Neural progenitor cell (in vitro differentiated cells): ENCODE measurements at regions not wholly inside any gene's neighbourhood (a gene's known extent, or its start where the extent isn't known, plus 50 kb on each side); places are given as distances from the start of the nearest gene placed in this dataset.

ENCODE experiments used
- DNase-seq: peaks from one replicate; pipeline ENCODE4 v3.0.0-alpha.2; 2016; ENCODE audit warnings: low spot score
- H2AFZ ChIP-seq: fragments of 200-600 bp; sonication (generic); replicated peaks from 2 replicates; pipeline ENCODE4 v1.6.1; 2016; ENCODE audit warnings: antibody characterized with exemption
- H3F3A ChIP-seq: fragments of 200-600 bp; sonication (generic); 2 replicates; pipeline ENCODE4 v1.6.1; 2016; ENCODE audit warnings: antibody characterized with exemption, low read depth
- H3K27ac ChIP-seq: fragments of 200-600 bp; sonication (generic); 2 replicates; pipeline ENCODE4 v1.5.1; 2016; ENCODE audit warnings: mild to moderate bottlenecking
- H3K27me3 ChIP-seq: fragments of 200-600 bp; sonication (generic); 2 replicates; pipeline ENCODE4 v1.6.1; 2016; ENCODE audit warnings: mild to moderate bottlenecking, moderate library complexity
- H3K36me3 ChIP-seq: fragments of 200-600 bp; sonication (generic); 2 replicates; pipeline ENCODE4 v1.5.1; 2016
- H3K4me1 ChIP-seq: fragments of 200-600 bp; sonication (generic); 2 replicates; pipeline ENCODE4 v1.6.1; 2016; ENCODE audit warnings: mixed run types
- H3K4me2 ChIP-seq: fragments of 200-600 bp; sonication (generic); 2 replicates; pipeline ENCODE4 v1.6.1; 2016
- H3K4me3 ChIP-seq: fragments of 200-600 bp; sonication (generic); 2 replicates; pipeline ENCODE4 v1.5.1; 2016
- H3K79me2 ChIP-seq: fragments of 200-600 bp; sonication (generic); 2 replicates; pipeline ENCODE4 v1.6.1; 2016; ENCODE audit warnings: low read depth
- H3K9ac ChIP-seq: fragments of 200-600 bp; sonication (generic); 2 replicates; pipeline ENCODE4 v1.6.1; 2016
- H3K9me3 ChIP-seq: fragments of 200-600 bp; sonication (generic); 2 replicates; pipeline ENCODE4 v1.5.1; 2016; ENCODE audit warnings: low read depth
- H4K20me1 ChIP-seq: fragments of 200-600 bp; sonication (generic); 2 replicates; pipeline ENCODE4 v1.6.1; 2016; ENCODE audit warnings: low read depth
- H3K27ac Mint-ChIP-seq: 3 replicates; pipeline ENCODE4 v1.8.0; 2021; ENCODE audit warnings: mixed read lengths
- H3K27me3 Mint-ChIP-seq: 2 replicates; pipeline ENCODE4 v1.8.0; 2022; ENCODE audit warnings: low read depth, mild to moderate bottlenecking, inconsistent platforms, moderate library complexity, mixed read lengths; ENCODE audit not compliant: insufficient read depth
- H3K36me3 Mint-ChIP-seq: 3 replicates; pipeline ENCODE4 v1.8.0; 2021; ENCODE audit warnings: mixed read lengths
- H3K4me1 Mint-ChIP-seq: 3 replicates; pipeline ENCODE4 v1.8.0; 2021; ENCODE audit warnings: mixed read lengths
- H3K4me3 Mint-ChIP-seq: 3 replicates; pipeline ENCODE4 v1.8.0; 2021; ENCODE audit warnings: mild to moderate bottlenecking, moderate library complexity, mixed read lengths
- H3K9me3 Mint-ChIP-seq: 3 replicates; pipeline ENCODE4 v1.8.0; 2020; ENCODE audit warnings: mixed read lengths
- EZH2 ChIP-seq: fragments of 200-600 bp; sonication (generic); IDR thresholded peaks from 2 replicates; pipeline ENCODE4 v1.6.1; 2017; ENCODE audit warnings: antibody characterized with exemption, mild to moderate bottlenecking, moderate library complexity
- EZH2phosphoT487 ChIP-seq: fragments of 200-600 bp; sonication (generic); IDR thresholded peaks from 2 replicates; pipeline ENCODE4 v1.6.1; 2017; ENCODE audit warnings: antibody characterized with exemption
- TF ChIP-seq, protein P1 (sequence below): fragments of 200-600 bp; sonication (generic); IDR thresholded peaks from 2 replicates; pipeline ENCODE4 v1.5.1; 2017; ENCODE audit warnings: antibody characterized with exemption, mild to moderate bottlenecking

DNA sequence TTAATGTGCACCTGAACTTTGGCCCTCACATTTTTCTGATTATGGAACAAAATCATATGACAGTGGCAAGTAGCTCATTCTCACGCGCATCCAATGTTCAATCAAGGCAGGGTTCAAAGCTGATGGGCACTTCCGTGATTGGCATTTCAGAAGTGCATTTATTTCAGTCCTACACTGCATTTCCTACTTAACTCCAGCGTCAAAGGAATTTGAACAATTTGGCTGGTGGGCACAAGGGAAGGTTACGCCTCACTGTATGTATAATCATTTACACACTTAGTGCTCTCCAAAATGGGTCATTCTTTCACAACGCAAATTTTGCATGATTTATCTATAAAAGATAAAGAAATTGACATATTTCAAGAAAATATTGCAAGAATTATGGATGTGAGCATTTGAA is 167.9 kb upstream of the VLDLR start:
- Histone ChIP-seq H3K36me3 (no peaks in the 10 kb centered on the region), H3K4me1 (no peaks in the 10 kb centered on the region), H3K9me3 (no peaks in the 10 kb centered on the region), H3K27ac (no peak overlapping the region), H3K27me3 (no peaks in the 10 kb centered on the region), H3K79me2 (no peaks in the 10 kb centered on the region), H2AFZ (no peak overlapping the region), H4K20me1 (no peaks in the 10 kb centered on the region), H3K4me2 (no peak overlapping the region), H3K9ac (no peak overlapping the region), H3F3A (no peaks in the 10 kb centered on the region), H3K4me3 (no peak overlapping the region)
- no peaks in the 10 kb centered on the region for H3K27me3 Mint-ChIP-seq
- no peak overlapping the region for H3K27ac Mint-ChIP-seq
- H3K4me1 Mint-ChIP-seq = peaks cover 6% of the 10 kb centered on the region
- DNase-seq = no peak
- H3K4me3 Mint-ChIP-seq = no peak overlapping the region
- H3K36me3 Mint-ChIP-seq = no peaks in the 10 kb centered on the region
- no peaks in the 10 kb centered on the region for H3K9me3 Mint-ChIP-seq
- TF ChIP-seq EZH2 (no peak), EZH2phosphoT487 (no peak)
- TF ChIP-seq, protein P1, sequence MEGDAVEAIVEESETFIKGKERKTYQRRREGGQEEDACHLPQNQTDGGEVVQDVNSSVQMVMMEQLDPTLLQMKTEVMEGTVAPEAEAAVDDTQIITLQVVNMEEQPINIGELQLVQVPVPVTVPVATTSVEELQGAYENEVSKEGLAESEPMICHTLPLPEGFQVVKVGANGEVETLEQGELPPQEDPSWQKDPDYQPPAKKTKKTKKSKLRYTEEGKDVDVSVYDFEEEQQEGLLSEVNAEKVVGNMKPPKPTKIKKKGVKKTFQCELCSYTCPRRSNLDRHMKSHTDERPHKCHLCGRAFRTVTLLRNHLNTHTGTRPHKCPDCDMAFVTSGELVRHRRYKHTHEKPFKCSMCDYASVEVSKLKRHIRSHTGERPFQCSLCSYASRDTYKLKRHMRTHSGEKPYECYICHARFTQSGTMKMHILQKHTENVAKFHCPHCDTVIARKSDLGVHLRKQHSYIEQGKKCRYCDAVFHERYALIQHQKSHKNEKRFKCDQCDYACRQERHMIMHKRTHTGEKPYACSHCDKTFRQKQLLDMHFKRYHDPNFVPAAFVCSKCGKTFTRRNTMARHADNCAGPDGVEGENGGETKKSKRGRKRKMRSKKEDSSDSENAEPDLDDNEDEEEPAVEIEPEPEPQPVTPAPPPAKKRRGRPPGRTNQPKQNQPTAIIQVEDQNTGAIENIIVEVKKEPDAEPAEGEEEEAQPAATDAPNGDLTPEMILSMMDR = no peak

DNA sequence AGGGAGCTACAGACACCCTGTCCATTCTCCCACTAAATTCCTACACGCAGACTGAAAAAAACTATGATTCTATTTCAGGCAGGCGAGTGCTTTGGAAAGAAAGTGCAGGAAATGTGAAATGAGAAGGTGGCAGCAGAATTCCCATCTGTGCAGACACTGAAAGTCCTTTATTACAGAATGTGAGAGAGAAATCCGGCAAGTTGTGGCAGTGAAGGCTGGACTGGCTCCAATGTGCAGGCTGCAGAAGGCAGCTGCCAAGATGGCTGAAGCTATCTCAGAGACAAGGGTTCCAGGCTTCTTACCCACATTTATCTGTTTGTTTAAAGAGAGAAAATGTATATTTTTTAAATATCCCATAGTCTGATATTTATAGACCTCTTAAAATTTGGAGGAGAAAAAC is 161.8 kb upstream of the VLDLR start:
- no peak overlapping the region for H3K27ac ChIP-seq
- no peak overlapping the region for H3K4me2 ChIP-seq
- no peaks in the 10 kb centered on the region for H4K20me1 ChIP-seq
- Mint-ChIP-seq H3K27me3 (no peaks in the 10 kb centered on the region), H3K36me3 (no peaks in the 10 kb centered on the region), H3K27ac (no peak overlapping the region), H3K4me1 (no peaks in the 10 kb centered on the region), H3K4me3 (no peak overlapping the region), H3K9me3 (peaks cover 2% of the 10 kb centered on the region)
- no peak overlapping the region for H3K4me3 ChIP-seq
- no peaks in the 10 kb centered on the region for H3K79me2 ChIP-seq
- no peak for TF ChIP-seq EZH2phosphoT487
- TF ChIP-seq EZH2 = no peak
- TF ChIP-seq, protein P1 = no peak
- DNase-seq = no peak
- no peaks in the 10 kb centered on the region for H3K27me3 ChIP-seq
- no peaks in the 10 kb centered on the region for H3K36me3 ChIP-seq
- no peaks in the 10 kb centered on the region for H3F3A ChIP-seq
- no peaks in the 10 kb centered on the region for H3K4me1 ChIP-seq
- H2AFZ ChIP-seq = peak overlapping the region; percentile 14
- no peak overlapping the region for H3K9ac ChIP-seq
- H3K9me3 ChIP-seq = no peaks in the 10 kb centered on the region

DNA sequence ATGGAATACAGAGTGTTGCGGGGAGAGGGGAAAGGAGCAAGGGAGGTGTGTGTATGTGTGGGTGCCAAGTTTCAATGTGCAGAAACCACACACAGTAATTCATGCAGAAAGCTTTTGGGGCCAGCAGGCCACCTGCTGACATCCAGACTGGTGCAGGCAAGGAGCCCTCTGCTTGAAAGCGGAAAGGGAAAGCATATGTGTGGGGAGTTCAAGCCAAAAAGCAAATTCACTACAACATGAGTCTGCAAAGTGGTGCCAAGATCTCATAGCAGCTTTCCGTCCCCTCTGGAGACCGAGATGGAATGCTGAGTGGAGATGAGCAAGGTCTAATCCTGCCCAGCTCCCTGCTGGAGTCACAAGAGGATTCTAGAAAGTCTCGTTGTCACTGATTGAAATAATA is 159.7 kb upstream of the VLDLR start:
- no peaks in the 10 kb centered on the region for H3K27me3 Mint-ChIP-seq
- H4K20me1 ChIP-seq = no peaks in the 10 kb centered on the region
- H3K4me3 Mint-ChIP-seq = no peak overlapping the region
- H3K27me3 ChIP-seq = no peaks in the 10 kb centered on the region
- H3K4me2 ChIP-seq = no peak overlapping the region
- H3K9ac ChIP-seq = no peak overlapping the region
- H3K79me2 ChIP-seq = no peaks in the 10 kb centered on the region
- H3K9me3 Mint-ChIP-seq = peaks cover 2% of the 10 kb centered on the region
- H3K36me3 ChIP-seq = no peaks in the 10 kb centered on the region
- no peak overlapping the region for H2AFZ ChIP-seq
- no peaks in the 10 kb centered on the region for H3K4me1 ChIP-seq
- peaks cover 2% of the 10 kb centered on the region for H3K4me1 Mint-ChIP-seq
- H3F3A ChIP-seq = no peaks in the 10 kb centered on the region
- no peak overlapping the region for H3K4me3 ChIP-seq
- DNase-seq = no peak
- no peaks in the 10 kb centered on the region for H3K9me3 ChIP-seq
- peak overlapping the region; percentile 42 for H3K27ac Mint-ChIP-seq
- no peak overlapping the region for H3K27ac ChIP-seq
- H3K36me3 Mint-ChIP-seq = no peaks in the 10 kb centered on the region
- TF ChIP-seq, protein P1 = no peak
- TF ChIP-seq EZH2 (no peak), EZH2phosphoT487 (no peak)

DNA sequence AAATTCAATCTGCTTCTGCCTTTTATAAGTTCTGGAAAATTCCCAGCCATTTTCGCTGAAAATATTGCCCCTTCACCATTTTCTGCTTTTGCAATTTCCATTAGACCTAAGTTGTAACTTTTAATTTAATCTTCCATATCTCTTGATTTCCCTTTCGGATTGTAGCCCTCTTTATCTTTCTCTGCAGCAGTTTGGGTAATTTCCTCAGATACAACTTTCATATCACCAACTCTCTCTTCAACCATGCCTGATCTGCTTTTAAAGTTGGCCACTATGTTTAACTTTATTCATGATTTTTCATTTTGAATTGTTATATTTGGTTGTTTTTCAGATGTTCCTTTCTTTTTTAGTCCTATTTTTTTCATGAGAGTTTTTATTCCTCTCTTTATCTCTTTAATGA is 157.0 kb upstream of the VLDLR start:
- peaks cover 2% of the 10 kb centered on the region for H3K4me1 ChIP-seq
- H3K36me3 ChIP-seq = no peaks in the 10 kb centered on the region
- no peaks in the 10 kb centered on the region for H4K20me1 ChIP-seq
- Mint-ChIP-seq H3K4me3 (no peak overlapping the region), H3K36me3 (no peaks in the 10 kb centered on the region), H3K9me3 (peaks cover 2% of the 10 kb centered on the region), H3K27me3 (no peaks in the 10 kb centered on the region), H3K27ac (no peak overlapping the region), H3K4me1 (peaks cover 4% of the 10 kb centered on the region)
- no peak overlapping the region for H3K9ac ChIP-seq
- H3K4me2 ChIP-seq = no peak overlapping the region
- TF ChIP-seq, protein P1 = no peak
- TF ChIP-seq EZH2 = no peak
- no peak for TF ChIP-seq EZH2phosphoT487
- no peak overlapping the region for H3K4me3 ChIP-seq
- no peaks in the 10 kb centered on the region for H3F3A ChIP-seq
- no peaks in the 10 kb centered on the region for H3K79me2 ChIP-seq
- no peak overlapping the region for H2AFZ ChIP-seq
- H3K9me3 ChIP-seq = no peaks in the 10 kb centered on the region
- no peak overlapping the region for H3K27ac ChIP-seq
- no peak for DNase-seq
- H3K27me3 ChIP-seq = no peaks in the 10 kb centered on the region
